ENCODE measurements at regions not wholly inside any gene's neighbourhood (a gene's known extent, or its start where the extent isn't known, plus 50 kb on each side); places are given as distances from the start of the nearest gene placed in this dataset.

DNA sequence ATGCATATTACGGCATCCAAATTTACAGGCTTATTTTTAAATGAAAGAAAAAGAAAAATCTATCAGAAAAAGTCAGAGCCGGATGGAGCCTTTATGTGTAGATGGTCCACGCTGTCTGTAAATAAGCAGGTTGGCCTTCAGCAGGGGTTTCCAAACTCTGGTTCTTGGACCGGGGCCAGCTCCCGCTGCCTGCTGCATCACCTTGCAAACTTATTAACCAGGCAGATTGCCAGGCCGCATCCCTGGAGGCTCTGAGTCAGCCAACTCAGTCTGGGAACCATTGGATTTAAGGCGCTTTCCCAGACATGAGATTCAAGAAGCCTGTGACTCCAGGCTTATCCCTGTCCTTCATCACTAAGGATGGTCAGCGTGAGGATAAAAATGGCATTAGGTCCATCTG, 212.4 kb downstream of the OPA1 start (continued):
- TF ChIP-seq, protein P1, sequence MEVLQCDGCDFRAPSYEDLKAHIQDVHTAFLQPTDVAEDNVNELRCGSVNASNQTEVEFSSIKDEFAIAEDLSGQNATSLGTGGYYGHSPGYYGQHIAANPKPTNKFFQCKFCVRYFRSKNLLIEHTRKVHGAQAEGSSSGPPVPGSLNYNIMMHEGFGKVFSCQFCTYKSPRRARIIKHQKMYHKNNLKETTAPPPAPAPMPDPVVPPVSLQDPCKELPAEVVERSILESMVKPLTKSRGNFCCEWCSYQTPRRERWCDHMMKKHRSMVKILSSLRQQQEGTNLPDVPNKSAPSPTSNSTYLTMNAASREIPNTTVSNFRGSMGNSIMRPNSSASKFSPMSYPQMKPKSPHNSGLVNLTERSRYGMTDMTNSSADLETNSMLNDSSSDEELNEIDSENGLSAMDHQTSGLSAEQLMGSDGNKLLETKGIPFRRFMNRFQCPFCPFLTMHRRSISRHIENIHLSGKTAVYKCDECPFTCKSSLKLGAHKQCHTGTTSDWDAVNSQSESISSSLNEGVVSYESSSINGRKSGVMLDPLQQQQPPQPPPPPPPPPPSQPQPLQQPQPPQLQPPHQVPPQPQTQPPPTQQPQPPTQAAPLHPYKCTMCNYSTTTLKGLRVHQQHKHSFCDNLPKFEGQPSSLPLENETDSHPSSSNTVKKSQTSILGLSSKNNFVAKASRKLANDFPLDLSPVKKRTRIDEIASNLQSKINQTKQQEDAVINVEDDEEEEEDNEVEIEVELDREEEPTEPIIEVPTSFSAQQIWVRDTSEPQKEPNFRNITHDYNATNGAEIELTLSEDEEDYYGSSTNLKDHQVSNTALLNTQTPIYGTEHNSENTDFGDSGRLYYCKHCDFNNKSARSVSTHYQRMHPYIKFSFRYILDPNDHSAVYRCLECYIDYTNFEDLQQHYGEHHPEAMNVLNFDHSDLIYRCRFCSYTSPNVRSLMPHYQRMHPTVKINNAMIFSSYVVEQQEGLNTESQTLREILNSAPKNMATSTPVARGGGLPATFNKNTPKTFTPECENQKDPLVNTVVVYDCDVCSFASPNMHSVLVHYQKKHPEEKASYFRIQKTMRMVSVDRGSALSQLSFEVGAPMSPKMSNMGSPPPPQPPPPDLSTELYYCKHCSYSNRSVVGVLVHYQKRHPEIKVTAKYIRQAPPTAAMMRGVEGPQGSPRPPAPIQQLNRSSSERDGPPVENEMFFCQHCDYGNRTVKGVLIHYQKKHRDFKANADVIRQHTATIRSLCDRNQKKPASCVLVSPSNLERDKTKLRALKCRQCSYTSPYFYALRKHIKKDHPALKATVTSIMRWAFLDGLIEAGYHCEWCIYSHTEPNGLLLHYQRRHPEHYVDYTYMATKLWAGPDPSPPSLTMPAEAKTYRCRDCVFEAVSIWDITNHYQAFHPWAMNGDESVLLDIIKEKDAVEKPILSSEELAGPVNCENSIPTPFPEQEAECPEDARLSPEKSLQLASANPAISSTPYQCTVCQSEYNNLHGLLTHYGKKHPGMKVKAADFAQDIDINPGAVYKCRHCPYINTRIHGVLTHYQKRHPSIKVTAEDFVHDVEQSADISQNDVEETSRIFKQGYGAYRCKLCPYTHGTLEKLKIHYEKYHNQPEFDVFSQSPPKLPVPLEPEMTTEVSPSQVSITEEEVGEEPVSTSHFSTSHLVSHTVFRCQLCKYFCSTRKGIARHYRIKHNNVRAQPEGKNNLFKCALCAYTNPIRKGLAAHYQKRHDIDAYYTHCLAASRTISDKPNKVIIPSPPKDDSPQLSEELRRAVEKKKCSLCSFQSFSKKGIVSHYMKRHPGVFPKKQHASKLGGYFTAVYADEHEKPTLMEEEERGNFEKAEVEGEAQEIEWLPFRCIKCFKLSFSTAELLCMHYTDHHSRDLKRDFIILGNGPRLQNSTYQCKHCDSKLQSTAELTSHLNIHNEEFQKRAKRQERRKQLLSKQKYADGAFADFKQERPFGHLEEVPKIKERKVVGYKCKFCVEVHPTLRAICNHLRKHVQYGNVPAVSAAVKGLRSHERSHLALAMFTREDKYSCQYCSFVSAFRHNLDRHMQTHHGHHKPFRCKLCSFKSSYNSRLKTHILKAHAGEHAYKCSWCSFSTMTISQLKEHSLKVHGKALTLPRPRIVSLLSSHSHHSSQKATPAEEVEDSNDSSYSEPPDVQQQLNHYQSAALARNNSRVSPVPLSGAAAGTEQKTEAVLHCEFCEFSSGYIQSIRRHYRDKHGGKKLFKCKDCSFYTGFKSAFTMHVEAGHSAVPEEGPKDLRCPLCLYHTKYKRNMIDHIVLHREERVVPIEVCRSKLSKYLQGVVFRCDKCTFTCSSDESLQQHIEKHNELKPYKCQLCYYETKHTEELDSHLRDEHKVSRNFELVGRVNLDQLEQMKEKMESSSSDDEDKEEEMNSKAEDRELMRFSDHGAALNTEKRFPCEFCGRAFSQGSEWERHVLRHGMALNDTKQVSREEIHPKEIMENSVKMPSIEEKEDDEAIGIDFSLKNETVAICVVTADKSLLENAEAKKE (CRISPR knock-in tag; IDR thresholded peaks at IDR 0.05), result no peak
- no peak for TF ChIP-seq EZH2phosphoT487 (IDR thresholded peaks at IDR 0.05; ENCODE audit: unreplicated experiment)
- TF ChIP-seq STAT1 (IDR thresholded peaks at IDR 0.05; ENCODE audit: unreplicated experiment), result no peak
- TF ChIP-seq ZNF114 (CRISPR knock-in tag; IDR thresholded peaks at IDR 0.05), result no peak
- no peak for TF ChIP-seq CREB1 (CRISPR knock-in tag; IDR thresholded peaks at IDR 0.05; ENCODE audit: low read depth)

- Histone ChIP-seq H3K27me3 (ENCODE audit: insufficient read depth) (no peaks in the 10 kb centered on the region), H3K4me2 (no peak overlapping the region), H3K9me2 (ENCODE audit: insufficient read depth) (peaks cover 10% of the 10 kb centered on the region), H3F3A (replicated peaks; ENCODE audit: low read depth) (peaks cover 12% of the 10 kb centered on the region; the same call in 1 of the 2 replicates), H3K79me2 (replicated peaks; ENCODE audit: insufficient read depth) (no peaks in the 10 kb centered on the region), H4K20me1 (replicated peaks; ENCODE audit: insufficient read depth) (no peaks in the 10 kb centered on the region), H3K27ac (ENCODE audit: low read depth) (no peak overlapping the region), H2AFZ (no peak overlapping the region; the same call in 1 of the 2 replicates), H3K4me1 (ENCODE audit: insufficient read depth) (peaks cover 45% of the 10 kb centered on the region), H3K4me3 (no peak overlapping the region), H3K36me3 (ENCODE audit: insufficient read depth) (no peaks in the 10 kb centered on the region)
- Mint-ChIP-seq H3K27ac (no peak overlapping the region), H3K4me3 (no peak overlapping the region), H3K27me3 (ENCODE audit: insufficient read depth, low read depth, poor library complexity) (peaks cover 11% of the 10 kb centered on the region), H3K9me3 (no peaks in the 10 kb centered on the region), H3K4me1 (peaks cover 47% of the 10 kb centered on the region), H3K36me3 (ENCODE audit: low read depth) (no peaks in the 10 kb centered on the region)
- ATAC-seq, result no peak
- DNase-seq (ENCODE audit: low spot score), result no peak
- no peak for TF ChIP-seq CREB1 (CRISPR knock-in tag; IDR thresholded peaks at IDR 0.05; ENCODE audit: low read depth)
- no peak for TF ChIP-seq ZNF114 (CRISPR knock-in tag; IDR thresholded peaks at IDR 0.05)
- TF ChIP-seq POLR2AphosphoS5 (IDR thresholded peaks at IDR 0.05; ENCODE audit: low read depth), result no peak
- no peak for TF ChIP-seq JUNB (IDR thresholded peaks at IDR 0.05; ENCODE audit: unreplicated experiment)
- TF ChIP-seq, protein P2, sequence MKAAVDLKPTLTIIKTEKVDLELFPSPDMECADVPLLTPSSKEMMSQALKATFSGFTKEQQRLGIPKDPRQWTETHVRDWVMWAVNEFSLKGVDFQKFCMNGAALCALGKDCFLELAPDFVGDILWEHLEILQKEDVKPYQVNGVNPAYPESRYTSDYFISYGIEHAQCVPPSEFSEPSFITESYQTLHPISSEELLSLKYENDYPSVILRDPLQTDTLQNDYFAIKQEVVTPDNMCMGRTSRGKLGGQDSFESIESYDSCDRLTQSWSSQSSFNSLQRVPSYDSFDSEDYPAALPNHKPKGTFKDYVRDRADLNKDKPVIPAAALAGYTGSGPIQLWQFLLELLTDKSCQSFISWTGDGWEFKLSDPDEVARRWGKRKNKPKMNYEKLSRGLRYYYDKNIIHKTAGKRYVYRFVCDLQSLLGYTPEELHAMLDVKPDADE (IDR thresholded peaks at IDR 0.05), result no peak
- TF ChIP-seq, protein P1 (CRISPR knock-in tag; IDR thresholded peaks at IDR 0.05), result no peak
- TF ChIP-seq EZH2 (IDR thresholded peaks at IDR 0.05; ENCODE audit: low read depth, unreplicated experiment), result no peak
- TF ChIP-seq EZH2phosphoT487 (IDR thresholded peaks at IDR 0.05; ENCODE audit: unreplicated experiment), result no peak
Observed at GRCh38 chr3:193808317-193808716, 215.3 kb downstream of the OPA1 start.
